B cell (primary cell): ENCODE measurements at regions not wholly inside any gene's neighbourhood (a gene's known extent, or its start where the extent isn't known, plus 50 kb on each side); places are given as distances from the start of the nearest gene placed in this dataset.

Experiments used
- CTCF ChIP-seq: fragments of 200-600 bp; IDR thresholded peaks from one replicate; pipeline ENCODE4 v1.8.0; 2022; ENCODE audit warnings: antibody characterized with exemption, mild to moderate bottlenecking
- EZH2 ChIP-seq: IDR thresholded peaks from 2 replicates; pipeline ENCODE4 v1.6.1; 2012; ENCODE audit warnings: borderline replicate concordance, low read depth, mild to moderate bottlenecking, moderate library complexity, low read length; ENCODE audit not compliant: insufficient read depth, poor library complexity, severe bottlenecking

DNA sequence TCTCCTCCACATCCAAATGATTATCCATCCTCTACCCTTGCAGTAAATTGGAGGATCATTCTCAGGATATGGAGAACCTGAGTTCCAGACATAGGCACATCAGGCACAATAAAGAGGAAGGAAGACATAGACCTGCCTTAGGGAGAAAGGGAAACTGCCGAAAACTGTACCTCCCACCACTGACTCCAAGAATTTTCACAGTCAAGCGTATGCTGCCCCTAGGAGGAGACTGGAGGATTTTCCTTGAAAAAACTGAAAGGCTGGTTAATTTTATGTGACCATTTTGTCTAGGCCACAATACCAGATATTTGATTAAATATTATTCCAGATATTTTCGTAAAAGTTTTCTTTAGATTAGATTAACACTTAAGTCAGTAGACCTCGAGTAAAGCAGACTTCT, 638.5 kb upstream of the PKDCC start:
- TF ChIP-seq CTCF (no peak), EZH2 (no peak)
